HG02571 (cell line): ENCODE measurements at regions not wholly inside any gene's neighbourhood (a gene's known extent, or its start where the extent isn't known, plus 50 kb on each side); places are given as distances from the start of the nearest gene placed in this dataset.

Experiments
- ATAC-seq: cut with Tn5 transposase; IDR thresholded peaks from one replicate; pipeline ENCODE4 v1.9.1; 2021; ENCODE audit warnings: mild to moderate bottlenecking, moderate library complexity; ENCODE audit not compliant: unreplicated experiment

DNA sequence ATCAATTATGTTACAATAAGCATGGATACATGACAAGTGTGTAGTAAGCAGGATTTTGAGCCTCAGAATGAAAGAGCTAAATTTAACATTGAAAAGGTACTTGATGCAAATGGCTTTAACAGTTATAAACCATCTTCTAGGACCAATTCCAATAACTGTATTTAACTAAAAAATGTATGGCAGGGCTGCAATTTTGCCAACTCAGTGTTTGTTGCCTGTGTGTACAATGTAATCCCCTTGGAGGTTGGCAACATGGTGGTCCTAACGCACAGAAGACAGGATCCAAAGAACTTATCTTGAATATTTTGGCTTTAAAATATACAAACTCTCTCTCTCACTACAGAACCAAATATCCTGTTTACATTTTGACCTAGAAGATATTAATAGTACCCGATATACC is 2314.1 kb downstream of the LRRC4C start:
- ATAC-seq: no peak

DNA sequence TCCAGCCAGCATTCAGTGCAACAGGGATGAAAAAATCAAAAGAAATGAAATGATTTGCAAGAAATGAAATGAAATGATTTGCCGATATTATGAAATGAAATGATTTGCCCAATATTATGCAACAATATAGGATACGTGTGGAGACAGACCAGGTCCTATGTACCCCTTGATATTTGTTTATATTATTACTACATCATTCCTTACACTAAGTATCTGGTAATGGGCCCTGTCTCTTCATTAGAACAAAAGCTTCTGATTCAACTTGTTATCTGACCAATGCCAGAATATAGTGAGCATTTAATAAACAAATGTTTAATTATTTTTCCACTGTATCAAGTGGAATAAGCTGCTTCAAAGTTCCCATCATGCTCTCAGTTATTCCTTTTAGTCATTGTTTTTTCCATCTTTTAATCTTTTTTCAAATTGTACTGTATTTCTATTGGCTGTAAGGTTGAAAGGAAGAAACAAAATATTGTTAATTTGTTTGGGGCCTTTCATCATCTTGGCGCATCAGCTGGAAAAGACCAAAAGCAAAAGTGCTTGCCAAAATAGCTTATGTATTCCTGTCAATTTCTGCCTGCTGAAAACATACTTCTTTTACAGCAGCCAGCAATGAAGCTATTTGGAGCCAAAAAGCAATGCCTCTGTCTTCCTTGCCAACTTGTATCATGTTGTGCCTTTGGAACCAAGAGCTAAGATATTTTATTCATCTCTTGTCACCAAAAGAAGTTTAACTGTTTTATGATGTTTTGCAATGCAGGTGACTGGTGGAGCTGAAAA is 2314.9 kb downstream of the LRRC4C start:
- no peak for ATAC-seq

DNA sequence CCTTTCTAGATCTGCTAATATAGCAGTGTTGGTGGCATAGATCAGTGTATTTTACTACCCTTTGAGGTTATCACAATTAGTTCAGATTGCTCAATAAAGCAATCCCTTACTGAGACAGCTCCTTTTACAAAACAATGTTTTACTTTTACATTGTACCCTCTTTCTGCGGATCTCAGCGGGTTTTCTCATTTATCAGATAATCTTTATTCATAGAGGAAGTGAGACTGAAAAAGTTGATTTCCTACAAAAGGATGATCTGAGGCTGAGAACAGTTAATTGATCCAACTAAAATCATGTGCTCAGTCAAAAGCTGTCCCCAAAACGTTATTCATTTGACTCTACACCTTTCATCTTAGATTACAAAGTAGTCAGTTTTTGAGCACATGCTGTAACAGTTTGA is 2319.9 kb downstream of the LRRC4C start:
- no peak for ATAC-seq

GRCh38 chr11:39120890-39121289 is 2338.6 kb downstream of the LRRC4C start:
- ATAC-seq: no peak

GRCh38 chr11:39113606-39114005 is 2345.8 kb downstream of the LRRC4C start:
- ATAC-seq: no peak

GRCh38 chr11:39102236-39102635 is 2357.2 kb downstream of the LRRC4C start:
- ATAC-seq: no peak

GRCh38 chr11:39078465-39078864 is 2381.0 kb downstream of the LRRC4C start:
- no peak for ATAC-seq

DNA sequence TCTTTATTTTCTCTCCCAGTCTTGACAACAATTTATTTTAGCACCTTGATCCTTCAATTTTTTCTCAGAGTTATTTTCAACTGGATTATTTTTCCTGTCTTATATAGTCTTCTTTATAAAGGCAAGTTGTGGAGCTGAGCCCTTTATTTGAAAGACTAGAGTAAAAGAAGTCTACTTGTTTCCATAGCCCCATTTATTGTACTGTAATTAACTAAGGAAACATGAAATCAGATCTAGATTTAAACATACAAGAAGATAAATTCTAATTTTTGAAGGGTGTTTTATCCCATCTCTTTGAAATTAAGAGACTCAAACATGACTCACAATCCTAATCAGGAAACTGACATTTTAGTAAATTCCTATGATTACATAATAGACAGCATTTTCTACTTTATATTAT is 2421.8 kb downstream of the LRRC4C start:
- no peak for ATAC-seq

GRCh38 chr11:39036021-39036420 is 2423.4 kb downstream of the LRRC4C start:
- no peak for ATAC-seq

DNA sequence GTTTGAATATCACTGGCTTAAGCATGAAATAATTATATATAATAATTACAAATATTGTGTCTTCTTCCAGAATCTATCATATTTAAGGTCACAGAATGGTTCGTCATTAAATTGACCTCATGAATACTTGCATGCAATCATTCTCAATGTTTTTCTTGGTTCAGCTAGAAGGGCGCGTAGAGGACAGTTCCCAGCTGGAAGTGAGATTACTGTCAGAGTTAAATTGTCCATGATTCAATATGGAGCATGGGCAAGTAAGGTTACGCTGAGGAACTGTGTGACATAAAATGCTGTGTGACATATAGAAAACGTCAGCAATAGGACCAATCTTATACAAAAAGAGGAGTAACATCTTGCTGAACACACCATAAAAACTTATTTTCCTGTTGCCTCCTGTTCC is 2423.5 kb upstream of the RAG2 start:
- no peak for ATAC-seq

DNA sequence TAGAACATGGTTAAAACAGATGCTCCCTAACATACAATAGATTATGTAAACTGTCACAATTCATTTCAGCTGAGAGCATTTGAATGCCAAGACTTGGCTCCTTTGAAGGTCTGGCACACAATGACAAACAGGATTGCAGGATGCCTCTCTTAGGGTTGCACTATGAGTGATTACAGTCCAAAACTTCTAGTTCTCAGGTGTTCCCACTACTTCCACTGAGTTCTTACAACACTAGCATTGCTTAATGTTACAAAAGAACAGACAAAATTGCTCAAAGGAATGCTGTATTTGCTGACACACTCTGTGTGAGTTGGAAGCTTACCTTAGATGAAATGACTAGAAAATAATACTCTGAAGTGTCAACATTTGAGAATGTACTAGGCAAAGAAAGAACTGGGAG is 2413.8 kb upstream of the RAG2 start:
- ATAC-seq: no peak

DNA sequence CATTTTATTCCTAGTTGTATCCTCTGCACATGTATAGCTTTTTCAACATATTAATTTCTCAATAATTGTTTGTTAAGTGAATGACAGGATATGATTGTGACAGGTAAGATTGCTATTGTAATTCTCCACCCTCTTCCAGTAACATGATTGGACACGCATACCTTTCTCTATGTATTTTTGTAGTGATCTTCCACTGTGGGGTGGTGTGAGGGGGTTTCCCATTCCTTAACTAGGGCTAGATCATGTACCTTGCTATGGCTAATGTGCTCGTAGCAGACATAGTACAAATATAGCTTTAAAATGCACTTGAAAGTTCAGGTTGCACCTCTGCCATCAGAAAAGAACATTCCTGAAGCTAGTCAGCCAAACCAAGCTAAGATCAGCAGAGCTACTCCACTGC is 2392.8 kb upstream of the RAG2 start:
- ATAC-seq: no peak

DNA sequence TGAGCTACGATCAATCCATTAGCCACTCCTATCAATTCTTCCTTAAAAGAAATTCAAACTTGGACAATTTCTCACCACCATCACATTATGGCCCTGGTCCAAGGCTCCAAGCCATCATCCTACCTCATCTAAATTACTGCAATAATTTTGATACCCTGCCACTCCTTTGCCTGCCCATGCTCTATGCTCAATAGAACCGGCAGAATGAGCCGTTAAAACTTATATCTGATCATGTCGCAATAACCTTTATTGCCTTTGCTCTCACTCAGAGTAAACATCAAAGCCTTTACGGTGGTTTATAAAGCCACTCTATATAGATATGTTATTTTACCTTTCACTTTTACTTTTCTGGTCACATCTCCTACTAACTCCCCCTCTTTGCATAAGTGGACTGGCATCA is 2392.1 kb upstream of the RAG2 start:
- no peak for ATAC-seq

GRCh38 chr11:38988908-38989307 is 2390.9 kb upstream of the RAG2 start:
- ATAC-seq: no peak

GRCh38 chr11:38972220-38972619 is 2374.2 kb upstream of the RAG2 start:
- no peak for ATAC-seq

DNA sequence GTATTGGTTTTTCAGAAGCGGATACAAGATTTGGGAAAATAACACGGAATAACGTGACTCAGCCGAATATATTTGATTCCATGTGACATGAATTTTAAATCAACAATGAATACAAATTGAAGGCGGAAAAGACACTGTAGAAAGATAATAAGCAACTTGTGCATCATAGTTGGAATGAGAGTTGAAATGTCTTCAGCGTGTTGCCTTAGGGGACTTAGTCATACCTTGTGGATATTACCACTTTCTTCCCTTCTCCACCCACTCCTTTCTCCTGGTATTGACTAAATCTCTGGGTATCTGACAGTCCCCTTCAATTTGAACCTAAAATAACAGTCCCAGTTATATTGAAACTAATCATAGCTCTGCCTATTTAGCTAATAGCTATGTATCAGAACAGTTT is 2373.1 kb upstream of the RAG2 start:
- no peak for ATAC-seq

DNA sequence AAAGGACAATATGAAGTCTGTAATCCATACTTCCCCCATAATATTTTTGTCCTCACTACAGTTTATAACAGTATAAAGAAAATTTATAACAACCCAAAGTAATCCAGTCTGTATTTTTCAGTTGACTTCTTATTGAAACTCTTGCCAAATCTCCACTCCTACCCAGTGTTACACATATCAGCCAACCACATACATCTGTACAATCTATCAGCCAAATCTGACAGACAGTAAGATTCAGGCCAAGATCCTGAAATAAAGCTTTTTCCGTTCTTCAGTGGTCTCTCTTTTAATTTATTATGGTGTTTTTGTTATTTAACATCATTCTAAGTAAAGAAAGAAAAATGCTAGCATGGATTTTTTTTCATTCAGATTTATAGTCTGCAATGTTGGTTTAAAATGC is 2370.9 kb upstream of the RAG2 start:
- no peak for ATAC-seq

- no peak for ATAC-seq
These were observed 2354.7 kb upstream of the RAG2 start for GRCh38 chr11:38952698-38953097.

DNA sequence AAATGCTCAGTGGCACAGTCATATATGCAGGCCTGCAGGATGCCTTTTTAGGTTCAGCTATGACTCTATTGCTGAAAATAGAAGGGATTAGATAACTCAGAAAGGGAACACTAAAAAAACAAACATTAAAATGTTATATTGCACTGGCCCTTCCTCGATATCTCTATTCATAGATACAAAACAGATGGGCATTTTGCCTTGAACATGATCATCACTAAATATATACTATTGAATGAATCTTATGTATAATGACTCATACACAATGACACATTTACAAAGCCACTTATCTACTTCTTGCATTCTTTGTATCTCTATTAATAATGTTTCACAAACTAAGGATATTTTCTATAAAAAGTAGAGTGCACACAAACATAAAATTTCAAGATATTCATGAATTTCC is 2352.8 kb upstream of the RAG2 start:
- no peak for ATAC-seq

GRCh38 chr11:38948392-38948791 is 2350.4 kb upstream of the RAG2 start:
- no peak for ATAC-seq

DNA sequence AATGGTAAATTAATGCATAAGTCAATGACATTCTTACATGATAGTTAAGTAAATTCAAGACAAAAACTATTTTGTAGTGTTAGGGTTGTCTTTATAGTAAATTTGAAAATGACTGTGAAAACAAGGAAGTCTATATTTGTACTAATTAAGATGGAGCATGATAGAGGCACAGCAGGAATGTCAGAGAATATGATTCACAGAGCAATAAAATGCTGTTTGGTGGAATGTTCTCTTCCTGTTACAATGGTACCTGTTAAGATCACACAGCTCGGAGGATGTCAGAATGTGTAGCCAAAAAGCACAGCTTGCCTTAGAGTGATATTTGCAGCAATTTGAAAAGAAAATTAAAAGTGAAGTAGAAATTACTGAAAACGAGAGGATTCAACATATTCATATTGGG is 2339.7 kb upstream of the RAG2 start:
- no peak for ATAC-seq

GRCh38 chr11:38935941-38936340 is 2337.9 kb upstream of the RAG2 start:
- ATAC-seq: no peak

DNA sequence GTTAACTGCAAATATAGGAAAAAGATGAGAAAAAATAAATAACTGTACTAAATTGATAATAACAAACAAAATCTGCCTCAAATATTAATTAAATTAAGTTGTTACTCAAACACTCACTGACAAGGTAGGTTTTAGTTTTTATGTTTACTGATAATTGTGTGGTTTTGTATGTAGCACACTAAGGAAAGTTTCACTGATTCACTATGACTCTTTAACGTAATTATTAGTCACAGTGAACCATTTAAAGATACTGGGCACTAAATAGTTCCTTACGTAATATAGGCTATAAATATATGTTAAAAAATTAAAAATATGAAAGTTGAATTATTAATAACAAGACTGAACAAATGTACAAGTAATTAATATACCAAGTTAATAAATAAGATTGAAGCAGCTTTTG is 2330.0 kb upstream of the RAG2 start:
- ATAC-seq: no peak
